Dermis microvascular lymphatic vessel endothelial cell (primary cell): ENCODE measurements at regions not wholly inside any gene's neighbourhood (a gene's known extent, or its start where the extent isn't known, plus 50 kb on each side); places are given as distances from the start of the nearest gene placed in this dataset.

Experiments
- DNase-seq, 2 donors: peaks; one replicate each; pipeline versions ENCODE4 v3.0.0 to v3.0.0-alpha.2; 2010; ENCODE audit warnings: low read depth in 2 of 2

DNA sequence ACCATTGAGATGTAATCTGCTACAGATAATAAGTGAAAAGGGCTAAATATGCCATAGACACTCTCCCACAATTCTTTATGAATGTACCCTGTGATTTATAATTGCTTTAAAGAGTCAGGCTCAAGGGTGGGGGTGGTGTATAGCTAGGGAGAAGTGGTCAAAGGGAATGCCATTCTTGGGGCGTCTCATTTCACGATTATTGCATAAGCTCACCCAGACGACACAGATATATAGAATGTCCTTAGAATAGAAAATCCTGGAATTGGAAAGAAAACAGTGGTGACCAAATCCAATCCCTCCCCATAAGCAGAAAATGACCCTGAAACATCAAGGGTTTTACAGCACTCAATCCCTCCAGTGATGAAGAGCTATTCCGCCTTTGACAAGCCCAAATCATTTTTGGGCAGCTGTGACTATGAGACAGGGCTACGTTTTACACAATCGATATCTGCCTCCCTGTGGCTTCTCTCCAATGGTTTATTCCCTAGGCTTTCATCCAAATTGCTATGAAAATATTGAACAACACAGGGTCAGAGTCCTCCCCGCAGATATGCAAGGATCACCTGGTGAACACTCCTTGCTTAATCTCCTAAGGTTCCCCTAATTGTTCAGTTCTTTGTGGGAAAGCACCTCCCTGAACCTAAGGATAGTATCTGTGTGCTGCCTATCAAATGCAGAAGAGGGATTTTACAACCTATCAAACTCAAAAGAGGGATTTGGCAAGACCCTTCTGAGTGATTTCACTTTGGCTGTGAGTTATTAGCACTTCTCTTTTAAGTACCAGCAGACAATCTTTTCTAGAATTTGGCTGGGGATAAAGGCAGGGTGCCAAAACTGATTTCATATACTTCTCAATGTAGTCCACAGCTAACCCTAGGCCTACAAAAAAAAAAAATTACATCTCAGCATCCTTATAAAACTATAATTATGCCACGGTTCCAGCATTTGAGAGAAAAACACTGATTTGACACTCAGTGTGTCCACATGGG lies 144.9 kb upstream of the CDH6 start:
- DNase-seq: no peak

DNA sequence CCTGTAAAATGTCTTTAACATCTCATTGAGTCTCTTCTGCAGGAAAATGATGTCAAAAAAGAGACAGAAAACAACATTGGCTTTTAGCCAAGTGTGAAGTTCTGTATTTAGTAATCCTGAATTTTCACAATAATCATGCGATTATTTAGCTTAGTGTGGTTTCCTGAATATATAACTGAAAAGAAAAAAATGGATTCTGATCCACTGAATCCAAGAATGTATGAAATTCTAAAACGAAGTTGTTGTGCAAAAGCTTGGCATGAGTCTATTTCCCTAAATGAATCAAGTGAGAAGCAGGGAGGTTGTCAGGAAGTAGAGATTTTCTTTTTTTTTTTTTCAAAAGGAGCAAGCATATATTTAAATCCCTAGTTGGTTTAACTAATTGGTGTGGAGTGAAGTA lies 145.9 kb upstream of the CDH6 start:
- no peak for DNase-seq

DNA sequence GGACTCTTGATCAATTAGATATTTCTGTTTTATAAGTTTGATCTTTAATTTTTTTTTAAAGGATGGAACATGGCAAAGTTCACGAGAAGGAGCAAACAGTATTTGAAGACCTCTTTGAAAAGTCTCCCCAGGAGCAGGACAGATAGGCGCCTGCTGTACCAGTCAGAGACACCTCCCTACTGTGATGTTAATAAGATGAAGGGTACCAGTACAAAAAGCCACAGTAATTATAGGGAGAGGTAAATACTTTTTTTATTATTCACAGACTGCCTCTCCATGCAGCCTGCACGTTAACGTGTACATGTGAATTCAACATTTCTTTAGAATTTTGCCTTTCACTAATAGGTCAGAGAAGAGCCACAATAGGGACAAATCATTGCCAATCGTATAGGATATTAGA lies 146.5 kb upstream of the CDH6 start:
- no peak for DNase-seq

DNA sequence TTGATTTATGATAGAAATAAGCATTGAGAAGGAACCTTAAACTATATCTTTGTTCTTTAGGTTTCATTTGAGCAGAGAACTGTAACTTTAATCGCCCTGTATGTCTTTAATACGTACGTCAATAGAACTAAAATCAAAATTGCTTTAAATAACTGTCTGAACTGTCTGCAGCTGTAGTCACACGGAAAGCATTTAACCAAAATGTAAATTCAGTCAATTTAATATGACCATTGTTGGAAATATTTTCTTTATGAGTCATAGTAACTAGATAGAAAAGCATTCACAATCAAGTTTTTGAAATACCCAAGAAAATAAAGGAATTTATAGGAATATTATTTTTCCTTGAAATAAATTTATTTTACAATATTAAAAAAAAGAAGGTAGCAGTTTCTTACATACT lies 157.1 kb upstream of the CDH6 start:
- DNase-seq: no peak

DNA sequence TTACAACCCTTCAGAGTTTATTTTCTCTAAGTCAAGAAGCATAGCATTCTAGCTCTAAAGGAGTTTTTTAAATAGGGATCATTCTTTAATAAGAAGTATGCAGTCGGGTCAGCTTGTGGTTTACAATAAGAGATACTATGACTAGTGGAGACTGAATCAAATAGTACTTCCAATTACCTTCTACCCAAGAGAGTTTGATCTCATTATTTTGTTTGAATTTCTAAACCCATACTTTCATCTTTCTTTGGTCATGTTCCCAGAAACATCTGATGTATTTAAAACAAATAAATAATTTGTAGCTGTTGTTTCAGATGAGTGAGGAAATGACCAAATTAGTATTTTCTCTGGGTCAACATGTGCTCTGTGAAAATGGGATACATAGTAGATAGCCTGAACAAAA lies 160.2 kb upstream of the CDH6 start:
- no peak for DNase-seq

DNA sequence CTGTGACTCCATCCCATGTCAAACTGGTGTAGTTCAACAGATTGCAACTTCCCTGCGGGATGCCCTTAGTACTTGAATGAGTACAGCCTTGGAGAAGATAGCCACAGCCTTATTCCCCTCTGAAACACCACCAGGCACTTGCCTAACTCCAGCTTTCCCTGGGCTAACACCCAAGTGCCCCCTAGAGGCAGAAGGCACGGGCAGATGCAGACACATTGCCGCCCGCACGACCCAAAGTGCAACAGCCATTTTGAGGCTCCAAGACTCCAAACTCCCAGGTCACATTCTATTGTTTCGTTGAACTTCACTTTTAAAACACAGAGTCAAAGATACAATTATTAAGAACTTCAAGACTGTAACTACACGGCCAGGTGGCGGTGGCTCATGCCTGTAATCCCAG lies 163.6 kb upstream of the CDH6 start:
- no peak for DNase-seq

DNA sequence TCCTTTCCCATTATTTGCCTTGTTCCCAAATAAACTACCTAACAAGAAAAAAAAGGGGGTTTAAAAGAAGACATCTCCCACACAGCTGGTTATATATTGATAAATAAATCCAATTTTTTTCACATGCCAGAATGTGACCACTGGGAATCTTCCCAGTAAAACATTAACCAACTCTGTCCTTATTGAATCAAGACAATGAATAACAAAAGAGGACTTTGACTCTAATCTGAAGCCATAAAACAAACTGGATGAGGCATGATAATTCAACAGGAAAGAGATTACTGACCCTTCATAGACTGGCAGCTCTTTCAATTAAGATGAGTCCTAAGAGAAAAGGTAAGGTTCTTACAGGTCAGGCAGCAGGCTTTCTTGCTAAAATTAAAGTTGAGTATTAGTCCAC lies 165.8 kb upstream of the CDH6 start:
- DNase-seq: no peak

GRCh38 chr5:31023105-31023504 lies 170.4 kb upstream of the CDH6 start:
- DNase-seq: no peak

- DNase-seq: no peak
Observed at GRCh38 chr5:31021181-31021624, 172.3 kb upstream of the CDH6 start.

DNA sequence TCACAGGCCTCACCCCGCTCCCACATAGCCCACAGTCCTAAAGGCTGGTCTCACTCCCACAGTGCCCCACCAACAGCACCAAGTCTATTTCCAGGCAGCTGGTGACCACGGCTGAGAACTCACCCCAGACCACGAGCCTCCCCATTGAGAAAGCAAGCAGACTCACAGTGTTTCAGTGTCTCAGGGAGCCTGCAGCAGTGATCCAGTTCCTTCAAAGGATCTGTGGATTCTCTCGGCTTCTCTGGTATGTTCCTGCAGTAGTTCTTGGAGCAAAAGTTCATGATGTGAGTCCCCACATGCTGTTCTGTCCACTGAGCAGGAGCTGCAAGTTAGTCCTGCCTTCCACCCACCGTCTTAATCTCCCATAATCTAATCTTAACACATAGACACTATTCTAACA lies 185.3 kb upstream of the CDH6 start:
- DNase-seq: no peak

DNA sequence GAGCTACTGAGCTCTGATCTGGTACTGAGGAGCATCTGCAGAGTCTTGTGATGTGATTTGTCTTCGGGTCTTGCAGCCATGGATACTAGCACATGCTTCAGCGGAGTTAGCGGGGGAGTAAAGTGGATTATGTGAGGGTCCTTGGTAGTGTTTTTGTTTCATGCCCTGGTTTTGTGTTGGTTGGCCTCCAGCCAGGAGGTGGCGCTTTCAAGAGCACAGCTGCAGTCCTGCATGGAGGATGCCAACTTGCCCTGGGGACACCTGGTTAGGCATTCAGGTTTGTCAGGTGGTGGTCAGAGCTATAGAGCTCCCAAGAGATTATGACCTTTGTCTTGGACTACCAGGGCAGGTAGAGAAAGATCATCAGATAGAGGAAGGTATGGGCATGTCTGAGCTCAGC lies 185.8 kb upstream of the CDH6 start:
- DNase-seq: no peak

- no peak for DNase-seq
Observed at GRCh38 chr5:31000287-31000686, 193.2 kb upstream of the CDH6 start.

DNA sequence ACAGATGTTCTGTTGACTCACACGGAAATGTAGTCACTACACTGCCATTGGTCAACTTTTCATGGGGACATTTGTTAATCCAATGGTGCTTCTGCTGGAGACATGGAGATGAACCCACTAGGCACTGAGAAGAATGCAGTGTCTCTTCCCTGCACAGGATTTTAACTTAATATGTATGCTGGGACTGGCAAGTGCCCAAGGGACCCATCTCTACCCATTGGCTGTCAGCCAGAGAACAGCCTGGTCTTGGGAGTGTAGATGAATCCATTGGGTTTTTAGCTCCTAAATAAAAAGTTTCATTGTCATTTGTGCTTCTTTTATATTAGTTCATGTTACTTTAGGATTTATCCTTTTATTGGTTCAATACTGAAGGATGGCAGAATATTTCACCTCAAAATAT lies 195.8 kb upstream of the CDH6 start:
- no peak for DNase-seq

DNA sequence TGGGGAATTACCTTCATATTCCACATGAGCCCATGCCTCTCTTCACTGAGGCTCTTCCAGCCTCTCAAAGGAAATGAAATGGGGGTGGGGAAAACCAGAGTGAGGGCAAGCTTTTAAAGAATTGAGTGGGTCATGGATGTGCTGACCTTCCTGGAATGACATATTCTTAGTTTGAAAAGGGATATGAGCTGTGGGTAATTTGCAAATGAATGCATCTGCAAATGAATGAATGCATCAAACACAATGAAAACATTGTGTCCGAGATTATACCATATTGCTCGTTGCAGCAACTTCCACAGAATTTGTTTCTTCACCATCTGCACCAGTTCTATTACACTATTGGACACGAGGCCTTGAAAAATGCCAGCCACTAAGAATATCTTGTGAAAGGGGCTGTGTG lies 198.6 kb upstream of the CDH6 start:
- no peak for DNase-seq

DNA sequence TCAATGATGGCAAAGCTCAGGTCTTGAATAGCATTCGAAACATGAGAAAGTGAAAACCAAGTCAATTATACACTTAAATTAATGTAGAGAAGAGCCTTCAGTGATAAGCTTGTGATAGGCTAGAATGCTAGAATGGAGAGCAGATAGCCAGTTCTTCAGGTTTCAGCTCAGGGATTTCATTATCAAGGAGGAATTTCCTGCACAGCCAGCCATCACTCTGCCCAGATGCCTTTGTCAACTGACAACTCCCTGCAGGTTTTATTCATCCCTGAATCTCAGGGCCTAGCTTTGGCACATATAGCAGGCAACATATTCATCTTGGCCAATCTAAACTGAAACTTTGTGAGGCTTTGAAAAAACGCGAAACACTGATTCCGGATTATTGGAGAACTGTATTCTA lies 199.3 kb upstream of the CDH6 start:
- no peak for DNase-seq

- no peak for DNase-seq
Observed at GRCh38 chr5:30991462-30991861, 202.0 kb upstream of the CDH6 start.

GRCh38 chr5:30981576-30981975 lies 211.9 kb upstream of the CDH6 start:
- no peak for DNase-seq

DNA sequence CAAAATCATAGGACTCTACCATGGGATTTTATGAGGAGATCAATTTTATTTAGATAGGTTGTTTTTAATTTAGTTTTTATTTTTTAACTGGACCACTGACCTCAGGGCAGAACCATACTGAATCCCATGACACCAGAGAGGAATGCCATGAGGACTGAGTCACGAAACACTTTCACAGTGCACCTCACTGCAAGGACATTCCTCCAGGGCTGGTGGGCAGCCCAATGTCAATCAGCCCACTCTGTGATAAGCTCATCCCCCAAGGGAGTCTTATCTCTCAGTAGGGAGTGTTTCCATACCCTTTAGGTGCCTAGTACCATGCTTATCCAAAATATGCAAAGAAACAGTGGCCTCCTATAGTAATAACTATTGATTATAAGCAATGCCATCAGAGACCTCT lies 224.5 kb upstream of the CDH6 start:
- no peak for DNase-seq

DNA sequence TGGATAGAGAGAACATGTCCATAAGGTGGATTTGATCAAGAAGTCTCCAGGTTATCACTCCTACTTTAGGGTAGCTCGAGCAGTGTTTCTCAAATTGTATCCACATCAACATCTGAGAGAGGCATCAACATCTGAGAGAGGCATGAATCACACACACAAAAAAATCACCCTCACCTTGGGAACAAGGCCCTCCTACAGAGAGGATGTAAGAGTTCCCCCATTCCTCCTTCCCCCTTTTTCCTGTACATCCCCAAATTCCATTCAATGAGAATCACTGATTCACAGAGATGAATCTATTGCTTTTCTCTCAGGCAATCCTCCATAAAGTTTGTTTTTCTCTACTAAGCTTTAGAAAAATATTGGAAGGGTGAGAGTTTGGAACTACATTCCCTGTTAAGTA lies 233.4 kb upstream of the CDH6 start:
- no peak for DNase-seq

DNA sequence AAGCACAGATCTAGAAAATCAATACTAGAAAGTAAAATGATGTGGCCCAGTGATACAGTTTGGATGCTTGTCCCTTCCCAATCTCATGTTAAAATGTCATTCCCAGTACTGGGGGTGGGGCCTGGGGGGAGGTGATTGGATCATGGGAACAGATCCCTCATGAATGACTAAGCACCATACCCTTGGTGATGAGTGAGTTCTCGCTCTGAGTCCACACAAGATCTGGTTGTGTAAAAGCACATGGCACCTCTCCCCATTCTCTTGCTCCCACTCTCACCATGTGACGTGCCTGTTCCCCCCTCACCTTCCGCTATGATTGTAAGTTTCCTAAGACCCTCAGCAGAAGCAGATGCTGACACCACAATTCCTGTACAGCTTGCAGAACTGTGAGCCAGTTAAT lies 234.2 kb upstream of the CDH6 start:
- DNase-seq: no peak

DNA sequence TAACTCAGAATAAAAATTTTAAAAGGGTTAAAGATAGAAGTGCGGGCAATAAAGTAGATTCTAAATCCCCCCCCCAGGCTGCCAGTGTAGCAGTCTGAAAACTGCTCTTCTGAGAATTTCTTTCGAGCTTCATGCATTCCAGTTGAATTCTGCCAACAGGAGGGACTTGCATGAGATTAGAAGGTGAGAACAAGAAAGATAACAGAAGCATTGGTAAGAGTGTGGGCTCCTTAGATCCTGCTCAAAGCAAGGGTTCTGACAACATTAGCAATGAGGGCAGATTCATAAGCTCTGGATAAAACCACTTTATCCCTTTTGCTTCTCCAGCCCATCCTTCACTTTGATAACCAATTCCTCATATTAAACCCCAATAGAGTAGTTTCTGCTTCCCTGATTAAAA lies 235.9 kb upstream of the CDH6 start:
- DNase-seq: no peak

GRCh38 chr5:30956251-30956650 lies 237.2 kb upstream of the CDH6 start:
- DNase-seq: no peak

- DNase-seq: no peak
Observed at GRCh38 chr5:30937070-30937469, 256.4 kb upstream of the CDH6 start.

DNA sequence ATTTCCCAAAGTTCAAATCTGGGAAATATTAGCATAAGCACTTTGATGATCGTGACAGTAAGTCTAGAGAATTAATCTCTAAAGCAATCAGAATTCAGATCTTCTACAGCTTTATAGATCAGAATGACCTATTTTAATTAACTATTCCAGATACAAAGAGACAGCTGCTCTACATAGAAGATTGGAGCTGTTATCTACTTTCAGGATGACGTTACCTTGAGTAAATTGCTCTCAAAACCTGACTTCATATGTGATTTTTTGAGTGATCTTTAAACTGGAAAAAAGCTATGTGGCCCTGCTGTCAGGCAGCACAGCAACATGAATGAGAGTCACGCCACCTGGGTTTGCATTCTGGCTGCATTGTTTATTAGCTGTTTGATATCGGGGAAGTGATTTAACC lies 259.9 kb upstream of the CDH6 start:
- no peak for DNase-seq
